AG20443 (cell line): ENCODE measurements at regions not wholly inside any gene's neighbourhood (a gene's known extent, or its start where the extent isn't known, plus 50 kb on each side); places are given as distances from the start of the nearest gene placed in this dataset.
A peak's percentile ranks its signal among the peaks of the same experiment; 100 is the strongest.
"Not testable (repeated sequence)": the region's sequence is repeated elsewhere in the genome, so short reads cannot be mapped to it uniquely, and the experiment has no call there.

ENCODE experiments used
- DNase-seq: peaks from one replicate; pipeline ENCODE4 v3.0.0; 2012; ENCODE audit warnings: low spot score, mixed read lengths

- DNase-seq: no peak
Measured at GRCh38 chr6:139962654-139963347, 588.4 kb upstream of the CITED2 start.

- no peak for DNase-seq
Measured at GRCh38 chr6:139961190-139961589, 586.7 kb upstream of the CITED2 start.

DNA sequence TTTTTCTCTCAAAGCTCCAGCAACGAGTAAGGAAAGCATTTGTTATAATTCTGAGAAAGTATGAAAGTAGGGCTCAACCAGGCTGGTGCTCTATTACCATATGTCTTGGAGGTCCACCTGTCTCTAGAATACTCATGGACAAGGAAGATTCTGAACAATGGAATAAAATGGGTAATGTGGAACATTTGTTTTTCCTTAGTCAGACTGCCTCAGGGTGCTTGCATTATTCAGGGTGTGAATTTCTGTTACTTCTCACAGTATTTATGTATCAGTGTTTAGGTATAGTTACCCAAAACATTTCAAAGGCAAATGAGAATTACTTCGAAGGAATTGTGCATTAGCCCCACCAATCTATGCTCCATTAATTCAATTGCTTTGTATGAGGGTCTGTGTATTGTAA lies 586.2 kb upstream of the CITED2 start:
- no peak for DNase-seq

GRCh38 chr6:139955366-139956155 lies 581.1 kb upstream of the CITED2 start:
- no peak for DNase-seq

DNA sequence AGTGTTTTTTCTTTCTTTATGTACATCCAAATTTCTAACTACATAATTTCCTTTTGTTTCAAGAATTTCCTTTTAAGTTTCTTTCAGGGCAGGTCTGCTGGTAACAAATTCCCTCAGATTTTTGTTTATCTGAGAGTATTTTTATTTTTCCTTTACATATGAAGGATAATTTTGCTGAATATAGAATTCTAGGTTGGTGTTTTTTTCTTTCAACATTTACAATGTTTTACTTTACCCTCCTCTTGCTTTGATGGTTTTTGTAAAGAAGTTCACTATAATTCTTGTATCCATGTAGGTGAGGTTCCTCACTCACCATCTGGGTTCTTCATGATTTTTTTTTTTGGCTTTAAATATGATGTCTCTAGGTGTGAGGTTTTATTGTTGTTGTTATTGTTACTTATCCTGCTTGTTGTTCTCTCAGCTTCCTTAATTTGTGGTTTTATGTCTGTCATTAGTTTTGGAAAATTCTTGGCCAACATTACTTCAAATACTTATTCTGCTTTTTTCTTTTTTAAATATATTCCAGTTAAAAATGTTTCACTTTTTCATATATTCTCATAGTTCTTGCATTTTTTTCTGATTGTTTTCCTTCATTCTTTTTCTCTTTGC lies 580.1 kb upstream of the CITED2 start:
- no peak for DNase-seq

GRCh38 chr6:139953780-139954179 lies 579.3 kb upstream of the CITED2 start:
- DNase-seq: not testable (repeated sequence)

DNA sequence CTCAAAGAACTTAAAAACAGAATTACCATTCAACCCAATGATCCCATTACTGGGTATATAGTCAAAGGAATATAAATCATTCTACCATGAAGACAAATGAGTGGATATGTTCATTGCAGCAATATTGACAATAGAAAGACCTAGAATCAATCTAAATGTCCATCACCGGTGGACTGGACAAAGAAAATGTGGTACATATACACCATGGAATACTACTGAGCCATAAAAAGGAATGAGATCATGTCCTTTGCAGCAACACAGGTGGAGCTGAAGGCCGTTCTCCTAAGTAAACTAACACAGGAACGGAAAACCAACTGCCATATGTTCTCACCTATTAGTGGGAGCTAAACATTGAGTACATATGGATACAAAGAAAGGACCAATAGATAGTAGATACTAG lies 576.7 kb upstream of the CITED2 start:
- DNase-seq: no peak

DNA sequence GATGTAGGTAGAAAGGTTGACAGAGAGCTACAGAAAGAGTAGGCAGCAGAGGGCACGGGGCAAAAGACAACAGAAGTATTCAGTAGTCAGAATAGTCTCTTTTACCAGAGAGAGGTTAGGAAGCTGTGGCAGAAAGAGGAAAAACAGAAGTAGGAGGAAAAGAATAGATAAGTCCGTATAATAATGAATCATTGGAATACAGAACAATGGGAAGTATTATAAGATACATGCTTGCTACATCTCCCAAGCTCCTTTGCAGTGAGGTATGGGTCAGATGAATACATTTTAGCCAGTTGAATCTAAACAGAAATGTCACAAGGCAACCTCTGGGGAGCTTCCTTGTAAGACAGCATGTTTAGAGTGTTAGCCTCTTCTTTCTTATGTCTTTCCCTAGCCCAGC lies 570.5 kb upstream of the CITED2 start:
- DNase-seq: no peak

GRCh38 chr6:139944131-139944530 lies 569.7 kb upstream of the CITED2 start:
- no peak for DNase-seq

- DNase-seq: peak; percentile 75
Measured at GRCh38 chr6:139943391-139943790, 568.9 kb upstream of the CITED2 start.

- no peak for DNase-seq
Measured at GRCh38 chr6:139942331-139942730, 567.9 kb upstream of the CITED2 start.

- no peak for DNase-seq
Measured at GRCh38 chr6:139941826-139942225, 567.4 kb upstream of the CITED2 start.

DNA sequence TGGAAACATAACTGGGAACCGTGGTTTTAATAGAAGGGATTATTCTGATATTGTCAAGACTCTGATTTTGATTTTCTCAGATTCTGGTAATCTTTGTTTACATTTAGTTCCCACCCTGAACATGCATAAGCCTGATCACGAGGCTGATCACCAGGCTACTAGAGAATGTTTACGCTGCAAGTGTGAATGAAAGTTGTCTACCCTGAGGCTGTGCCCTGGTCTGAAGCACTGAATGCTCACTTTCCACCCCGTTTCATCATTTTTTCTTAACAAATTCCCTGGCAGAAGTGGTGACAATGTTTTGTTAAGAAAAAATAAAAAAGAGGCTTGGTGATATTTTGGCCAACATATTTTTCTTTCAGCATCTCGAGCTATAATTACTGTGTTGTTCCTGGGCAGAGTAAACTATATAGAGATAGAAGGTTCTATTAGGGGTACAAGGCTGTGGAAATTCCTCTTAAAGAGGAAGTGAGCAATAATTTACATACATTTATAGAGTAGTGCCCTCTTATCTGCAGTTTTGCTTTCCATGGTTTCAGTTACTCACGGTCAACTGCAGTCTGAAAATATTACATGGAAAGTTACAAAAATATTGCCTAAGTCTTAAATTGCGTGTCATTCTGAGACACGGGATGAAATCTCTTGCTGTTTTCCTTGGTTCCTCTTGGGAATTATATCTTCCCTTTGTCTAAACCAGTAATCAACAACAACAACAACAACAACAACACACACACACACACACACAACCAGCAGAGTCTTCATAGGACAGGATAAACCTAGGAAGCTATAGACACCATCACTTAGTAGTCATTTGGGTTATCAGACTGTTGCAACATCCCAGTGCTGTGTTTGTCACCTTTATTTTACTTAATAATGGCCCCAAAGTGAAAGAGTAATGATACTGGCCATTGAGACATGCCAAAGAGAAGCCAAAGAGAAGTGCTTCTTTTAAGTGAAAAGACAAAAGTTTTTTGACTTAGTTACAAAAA lies 566.6 kb upstream of the CITED2 start:
- DNase-seq: no peak

DNA sequence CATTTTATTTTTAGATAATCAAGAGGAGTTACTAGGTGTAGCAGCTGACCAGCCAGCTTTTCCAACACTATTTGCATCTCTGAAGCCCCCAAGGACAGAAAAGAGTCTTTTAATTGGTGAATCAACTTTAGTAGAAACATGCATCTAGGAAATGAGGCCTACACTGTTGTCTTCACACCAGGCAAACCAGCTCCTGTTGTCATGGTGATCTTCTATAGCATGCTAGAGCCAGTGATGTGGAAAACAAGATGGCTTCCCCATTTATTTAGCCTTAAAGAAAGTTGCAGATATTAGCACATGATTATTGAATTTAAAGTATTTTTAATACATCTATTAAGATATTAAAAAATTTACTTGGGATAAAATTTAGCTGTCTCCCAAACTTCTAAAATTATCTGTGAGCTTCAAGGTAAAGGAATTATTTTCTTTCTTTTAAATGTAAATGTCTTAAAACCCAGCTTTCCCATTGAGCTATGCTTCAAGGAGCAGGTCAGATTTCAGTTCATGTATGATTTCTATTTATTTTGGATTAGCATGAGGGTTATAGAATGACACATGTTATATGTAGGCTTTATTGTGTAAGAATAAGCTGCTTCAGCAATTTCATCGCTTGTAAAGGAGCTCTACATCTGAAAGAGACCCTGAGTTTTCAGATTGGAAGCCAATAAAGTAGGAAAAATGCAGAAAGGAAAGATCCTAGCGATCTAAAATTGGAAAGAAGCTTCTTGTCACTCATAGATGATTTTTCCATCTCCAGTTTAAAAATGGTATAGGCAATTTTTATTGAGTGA lies 564.9 kb upstream of the CITED2 start:
- no peak for DNase-seq

GRCh38 chr6:139932671-139933070 lies 558.2 kb upstream of the CITED2 start:
- no peak for DNase-seq

- DNase-seq: no peak
Measured at GRCh38 chr6:139931747-139932146, 557.3 kb upstream of the CITED2 start.

- DNase-seq: no peak
Measured at GRCh38 chr6:139927742-139928305, 553.4 kb upstream of the CITED2 start.

DNA sequence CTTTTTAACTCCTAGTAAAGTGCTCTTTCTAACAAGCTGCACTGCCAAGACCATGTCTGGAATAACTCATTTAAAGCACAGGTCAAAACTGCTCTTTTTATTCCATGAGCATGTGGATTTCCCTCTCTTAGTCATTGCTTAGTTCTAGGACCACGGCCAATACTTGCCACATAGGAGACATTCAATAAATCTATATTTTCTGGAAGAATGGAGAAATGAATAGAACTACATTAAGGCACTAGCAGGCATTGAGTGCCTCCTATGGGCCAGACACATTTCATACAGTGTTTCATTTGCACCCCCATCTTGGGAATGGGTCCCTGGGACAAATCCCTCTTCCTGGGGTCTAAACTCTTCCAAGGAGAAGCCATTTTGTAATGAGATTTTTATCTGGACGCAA lies 552.8 kb upstream of the CITED2 start:
- peak; percentile 32 for DNase-seq

- DNase-seq: no peak
Measured at GRCh38 chr6:139926711-139927110, 552.3 kb upstream of the CITED2 start.

DNA sequence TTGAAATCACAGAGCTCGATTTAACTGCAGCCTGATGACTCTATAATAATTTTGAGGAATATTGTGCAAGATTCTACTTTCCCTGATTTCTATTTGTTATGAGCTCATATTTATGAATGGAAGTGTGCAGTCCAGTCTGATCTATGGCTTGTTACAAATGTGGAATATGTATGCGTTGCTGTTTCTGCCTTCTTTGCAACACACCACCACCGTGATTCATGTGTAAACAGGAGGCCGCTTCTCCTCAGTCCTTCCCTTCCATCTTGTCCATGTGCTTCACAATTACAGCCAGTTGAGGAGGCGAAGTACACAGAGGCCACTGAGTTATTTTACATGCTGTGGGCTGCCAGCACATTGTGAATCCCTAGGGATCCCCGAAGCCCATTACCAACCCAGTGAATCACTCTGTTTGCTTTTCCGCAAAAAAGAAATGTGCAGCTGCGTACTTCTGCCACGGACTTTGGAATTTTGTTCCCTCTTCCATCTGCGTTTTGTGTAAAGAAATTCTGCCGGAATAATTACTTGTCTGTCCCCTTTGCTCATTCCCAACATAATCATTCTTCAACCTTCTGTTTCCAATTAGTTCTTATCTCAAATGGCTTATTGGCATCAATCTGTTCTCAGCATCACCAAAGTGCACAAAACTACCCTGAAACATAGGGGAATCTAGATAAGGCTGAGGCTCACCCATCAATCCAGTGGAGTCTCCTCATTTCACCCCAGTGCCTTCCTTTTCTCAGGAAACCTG lies 551.6 kb upstream of the CITED2 start:
- no peak for DNase-seq
